IPS DF 4.7 (cell line): ENCODE measurements at regions not wholly inside any gene's neighbourhood (a gene's known extent, or its start where the extent isn't known, plus 50 kb on each side); places are given as distances from the start of the nearest gene placed in this dataset.
"Not testable (repeated sequence)": the region's sequence is repeated elsewhere in the genome, so short reads cannot be mapped to it uniquely, and the experiment has no call there.

ENCODE experiments used
- DNase-seq: peaks from one replicate; pipeline ENCODE4 v3.0.0-alpha.2; 2013; ENCODE audit warnings: low spot score; ENCODE audit errors: extremely low read depth

DNA sequence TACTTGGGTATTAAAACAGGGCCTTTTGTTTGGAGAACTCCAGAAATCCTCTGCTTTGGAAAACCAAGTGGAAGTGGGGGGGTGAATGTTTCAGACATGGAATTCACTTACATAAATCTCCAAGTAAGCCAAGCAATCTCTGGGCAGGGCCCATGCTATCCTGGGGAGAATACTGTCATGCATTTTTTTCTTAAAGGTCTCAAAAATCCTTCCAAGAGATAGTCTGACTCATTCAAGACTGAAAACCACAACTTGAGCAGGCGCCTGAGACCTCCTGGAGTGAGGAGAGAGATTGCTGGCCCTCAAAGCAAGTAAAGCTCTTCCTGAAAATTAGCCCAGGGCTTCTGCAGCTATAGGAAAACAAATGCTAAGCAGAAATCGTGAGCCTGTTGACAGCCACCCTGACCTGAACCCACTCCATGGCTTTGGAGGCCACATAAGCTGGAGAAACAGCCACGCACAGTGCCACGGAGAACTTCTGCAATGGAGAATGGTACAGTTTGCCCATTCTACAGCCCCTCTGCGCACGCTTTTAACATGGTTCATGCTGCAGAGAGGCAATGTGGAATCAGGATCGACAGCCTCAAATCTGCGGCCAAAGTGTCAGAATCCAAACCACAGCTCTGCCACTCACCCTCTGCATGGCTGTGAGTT is 203.1 kb upstream of the AUTS2 start:
- no peak for DNase-seq

- DNase-seq: no peak
Measured at GRCh38 chr7:69398986-69399385, 199.3 kb upstream of the AUTS2 start.

- no peak for DNase-seq
Measured at GRCh38 chr7:69399401-69399800, 198.9 kb upstream of the AUTS2 start.

DNA sequence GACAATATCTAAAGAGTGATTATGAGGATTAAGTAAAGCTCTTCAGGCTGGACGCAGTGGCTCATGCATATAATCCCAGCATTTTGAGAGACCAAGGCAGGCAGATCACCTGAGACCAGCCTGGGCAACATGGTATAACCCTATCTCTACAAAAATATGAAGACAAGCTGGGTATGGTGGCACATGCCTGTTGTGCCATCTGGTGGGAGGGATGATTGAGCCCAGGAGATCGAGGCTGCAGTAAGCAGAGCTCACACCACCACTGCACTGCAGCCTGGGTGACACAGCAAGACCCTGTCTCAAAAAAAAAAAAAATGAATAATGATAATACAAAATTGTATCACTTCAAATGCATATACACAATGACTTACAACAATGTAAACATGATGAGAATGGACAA is 195.6 kb upstream of the AUTS2 start:
- DNase-seq: no peak

GRCh38 chr7:69403169-69403568 is 195.1 kb upstream of the AUTS2 start:
- DNase-seq: no peak

DNA sequence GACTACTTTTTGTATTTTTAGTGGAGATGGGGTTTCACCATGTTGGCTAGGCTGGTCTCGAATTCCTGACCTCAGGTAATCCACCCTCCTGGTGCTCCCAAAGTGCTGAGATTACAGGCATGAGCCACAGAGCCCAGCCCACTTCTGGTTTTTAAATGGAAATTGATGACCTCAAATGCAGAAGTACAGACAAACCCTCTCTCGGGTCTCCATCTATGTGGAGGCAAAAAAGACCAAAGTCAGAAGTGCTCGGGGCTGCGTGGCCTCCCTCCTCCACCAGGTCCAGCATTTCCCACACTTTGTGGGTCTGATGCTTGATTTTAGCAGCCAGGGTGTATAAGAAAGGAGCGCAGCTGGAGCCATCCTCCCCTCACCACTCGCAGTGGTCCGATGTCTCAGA is 187.3 kb upstream of the AUTS2 start:
- no peak for DNase-seq

DNA sequence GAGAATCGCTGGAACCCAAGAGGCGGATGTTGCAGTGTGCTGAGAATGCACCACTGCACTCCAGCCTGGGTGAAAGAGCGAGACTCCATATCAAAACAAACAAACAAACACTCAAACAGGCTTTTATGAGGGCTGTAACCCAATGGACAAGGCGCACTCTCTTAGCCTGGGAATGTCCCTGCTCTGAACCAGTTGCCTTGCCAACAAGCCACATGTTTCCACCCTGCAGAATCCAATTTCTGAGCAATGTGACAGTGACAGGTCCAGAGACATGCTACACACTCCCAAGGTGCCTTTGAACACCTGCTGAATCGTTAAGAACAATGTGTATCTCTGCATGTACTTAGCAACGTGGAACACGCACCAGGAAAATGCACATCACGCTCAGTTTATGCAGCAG is 186.8 kb upstream of the AUTS2 start:
- DNase-seq: no peak

DNA sequence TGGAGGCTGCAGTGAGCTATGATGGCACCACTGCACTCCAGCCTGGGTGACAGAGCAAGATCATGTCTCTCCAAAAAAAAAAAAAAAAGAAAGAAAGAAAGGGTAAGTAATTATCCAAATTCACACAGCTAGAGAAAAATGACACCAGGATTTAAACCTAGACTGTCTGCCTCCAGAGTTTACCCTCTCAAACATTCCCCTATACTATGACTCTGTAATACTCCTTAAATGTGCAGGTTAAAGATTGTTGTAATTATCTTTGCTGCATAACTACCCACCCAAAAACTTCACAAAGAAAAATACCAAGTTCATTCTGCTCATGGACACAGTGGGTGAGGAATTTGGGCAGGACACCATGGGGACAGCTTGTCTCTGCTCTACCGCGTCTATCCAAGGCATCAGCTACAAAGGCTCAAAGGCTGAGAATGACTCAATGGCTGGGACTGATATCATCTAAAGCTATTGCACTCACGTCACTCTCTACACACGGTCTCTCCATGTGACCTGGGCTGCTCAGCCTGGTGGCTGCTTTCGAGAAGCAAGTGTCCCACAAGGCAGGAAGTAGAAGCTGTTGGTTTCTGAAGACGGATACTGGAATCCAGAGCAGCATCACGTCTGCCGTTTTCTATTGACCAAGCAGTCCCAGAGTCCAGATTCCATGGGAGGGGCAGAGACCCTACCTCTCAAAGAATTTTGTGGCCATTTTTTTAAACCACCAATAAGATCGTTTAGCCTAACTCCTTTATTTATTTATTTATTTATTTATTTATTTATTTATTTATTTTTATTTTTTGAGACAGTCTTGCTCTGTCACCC is 185.7 kb upstream of the AUTS2 start:
- DNase-seq: no peak

DNA sequence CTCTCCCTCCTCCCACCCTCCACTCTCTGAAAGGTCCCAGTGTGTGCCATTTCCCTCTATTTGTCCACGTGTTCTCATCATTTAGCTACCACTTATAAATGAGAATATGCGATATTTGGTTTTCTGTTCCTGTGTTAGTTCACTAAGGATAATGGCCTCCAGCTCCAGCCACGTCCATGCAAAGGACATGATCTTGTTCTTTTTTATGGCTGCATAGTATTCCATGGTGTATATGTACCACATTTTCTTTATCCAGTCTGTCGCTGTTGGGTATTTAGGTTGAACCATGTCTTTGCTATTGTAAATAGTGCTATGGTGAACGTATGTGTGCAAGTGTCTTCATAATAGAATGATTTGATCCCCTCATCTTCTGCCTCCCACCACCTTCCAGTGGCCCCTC is 183.7 kb upstream of the AUTS2 start:
- no peak for DNase-seq

DNA sequence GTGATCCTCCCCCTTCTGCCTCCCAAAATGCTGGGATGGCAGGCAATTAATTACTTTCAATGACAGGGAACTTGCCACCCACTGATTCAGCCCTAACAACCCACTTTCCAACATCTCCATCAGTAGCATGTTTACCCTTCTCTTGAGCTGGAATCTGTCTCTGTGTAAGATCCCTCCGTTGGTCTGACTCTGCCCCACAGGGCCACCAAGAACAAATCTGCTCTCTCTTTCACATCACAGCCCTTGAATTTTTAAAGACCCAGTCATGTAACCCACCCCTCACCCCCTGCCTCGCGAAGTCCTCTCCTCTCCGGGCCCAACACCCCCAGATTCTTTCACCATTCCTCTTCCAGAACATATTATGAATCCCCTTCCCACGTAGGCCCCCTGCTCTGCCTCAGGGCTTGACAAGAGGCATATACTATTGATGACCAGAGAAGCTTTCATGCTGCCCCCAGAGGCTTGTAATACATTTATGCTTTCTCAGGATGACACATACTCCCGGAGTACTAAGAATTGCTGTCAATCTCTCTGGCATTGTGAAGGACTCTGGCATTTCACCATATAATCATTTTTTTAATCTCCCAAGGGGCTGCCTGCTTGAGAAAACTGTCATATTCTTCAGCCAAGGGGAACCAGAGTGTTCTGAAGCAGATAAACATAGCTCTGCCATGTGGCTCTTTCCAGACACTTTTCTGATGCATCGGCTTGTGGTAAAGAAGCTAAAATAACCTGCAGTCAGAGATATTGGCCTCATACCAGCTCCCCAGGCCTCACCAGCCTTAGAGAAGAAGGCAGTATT is 179.2 kb upstream of the AUTS2 start:
- DNase-seq: no peak

GRCh38 chr7:69419934-69420333 is 178.3 kb upstream of the AUTS2 start:
- no peak for DNase-seq

DNA sequence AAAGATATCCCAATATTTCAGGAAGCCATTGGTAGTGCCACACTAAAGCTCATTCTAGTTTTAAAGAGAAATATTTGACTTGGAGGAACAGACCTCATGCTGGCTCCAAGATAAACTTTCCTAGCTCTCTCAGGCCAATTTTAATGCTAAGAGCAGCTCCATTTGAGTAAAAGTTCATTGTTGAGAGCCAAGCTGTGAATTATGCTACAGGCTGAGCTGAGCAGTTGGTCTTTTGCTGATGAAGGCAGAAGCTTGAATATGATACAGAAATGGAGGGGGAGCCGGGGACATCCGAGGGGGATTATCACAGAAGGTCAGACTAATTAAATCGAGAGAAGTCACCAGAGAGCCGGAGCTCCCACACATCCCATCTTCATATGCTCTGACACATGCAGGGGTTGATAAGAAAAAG is 175.7 kb upstream of the AUTS2 start:
- no peak for DNase-seq

- DNase-seq: no peak
Measured at GRCh38 chr7:69426705-69427104, 171.6 kb upstream of the AUTS2 start.

- DNase-seq: no peak
Measured at GRCh38 chr7:69428089-69428488, 170.2 kb upstream of the AUTS2 start.

DNA sequence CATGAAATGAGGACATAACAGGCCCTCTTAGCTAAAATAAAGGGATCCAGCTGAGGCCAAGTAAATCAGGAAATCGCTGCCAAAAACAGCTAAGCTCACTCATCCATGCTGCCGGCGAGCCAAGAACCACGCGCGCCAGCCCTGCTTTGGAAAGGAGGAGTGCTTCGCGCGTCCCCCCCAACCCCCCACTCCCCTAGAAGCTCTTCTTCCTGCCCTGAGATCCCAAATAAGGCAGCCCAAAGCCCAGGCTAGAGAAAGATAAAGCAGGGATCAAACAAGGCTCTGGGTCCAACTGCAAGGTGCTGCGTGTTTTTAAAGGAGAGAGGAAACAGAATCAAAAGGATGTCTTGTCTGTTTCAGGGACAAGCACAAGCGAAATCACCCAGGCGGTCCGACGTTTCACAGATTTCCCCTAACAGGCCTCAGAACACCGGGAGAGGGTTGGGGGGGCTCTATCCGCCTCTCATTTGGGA is 168.3 kb upstream of the AUTS2 start:
- DNase-seq: no peak

DNA sequence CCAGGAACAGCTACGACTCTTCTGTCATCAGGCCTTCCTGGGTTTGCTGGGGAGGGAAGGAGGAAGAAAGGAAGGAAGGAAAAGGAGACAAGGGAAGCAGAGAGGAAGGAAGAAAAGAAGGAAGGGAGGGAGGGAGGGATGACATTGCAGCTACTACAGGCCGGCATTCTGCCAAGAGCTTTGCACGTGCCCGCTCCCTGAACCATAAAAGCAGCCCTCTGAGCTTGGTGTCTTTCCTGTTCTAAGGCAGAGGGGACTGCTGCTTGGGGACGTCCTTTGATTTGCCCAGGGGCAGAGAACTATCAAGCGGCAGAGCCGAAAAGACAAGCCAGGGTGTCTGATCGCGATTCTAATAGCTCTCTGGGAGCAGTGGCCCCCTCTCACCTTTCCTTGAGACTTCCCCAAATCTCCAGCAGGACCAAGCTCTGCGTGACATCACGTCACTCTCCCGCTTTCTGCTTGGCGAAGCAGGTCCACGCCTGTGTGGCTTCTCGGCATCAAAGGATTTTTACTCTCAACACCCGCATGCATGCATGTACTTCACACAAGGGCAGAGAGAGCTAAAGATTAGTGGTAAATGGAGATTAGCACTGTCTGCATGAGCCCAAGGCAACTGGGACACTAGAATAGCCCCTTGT is 167.8 kb upstream of the AUTS2 start:
- no peak for DNase-seq

DNA sequence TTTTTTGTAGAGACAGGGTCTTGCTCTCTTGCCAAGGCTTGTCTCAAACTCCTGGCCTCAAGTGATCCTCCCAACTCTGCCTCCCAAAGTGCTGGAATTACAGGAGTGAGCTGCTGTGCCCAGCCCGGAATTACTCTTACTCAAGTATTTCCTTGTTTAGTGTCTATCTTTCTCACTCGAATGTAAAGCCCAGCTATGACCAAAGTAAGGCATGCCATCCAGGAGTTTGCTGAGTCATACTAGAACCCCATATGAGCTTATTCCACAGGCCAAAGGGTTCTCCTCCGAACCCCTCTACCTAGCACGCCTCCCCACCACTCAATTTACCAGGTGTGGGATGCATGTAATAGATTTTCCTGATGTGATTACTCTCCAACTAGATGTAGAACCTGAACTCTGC is 166.6 kb upstream of the AUTS2 start:
- no peak for DNase-seq

GRCh38 chr7:69432276-69432675 is 166.0 kb upstream of the AUTS2 start:
- not testable (repeated sequence) for DNase-seq

DNA sequence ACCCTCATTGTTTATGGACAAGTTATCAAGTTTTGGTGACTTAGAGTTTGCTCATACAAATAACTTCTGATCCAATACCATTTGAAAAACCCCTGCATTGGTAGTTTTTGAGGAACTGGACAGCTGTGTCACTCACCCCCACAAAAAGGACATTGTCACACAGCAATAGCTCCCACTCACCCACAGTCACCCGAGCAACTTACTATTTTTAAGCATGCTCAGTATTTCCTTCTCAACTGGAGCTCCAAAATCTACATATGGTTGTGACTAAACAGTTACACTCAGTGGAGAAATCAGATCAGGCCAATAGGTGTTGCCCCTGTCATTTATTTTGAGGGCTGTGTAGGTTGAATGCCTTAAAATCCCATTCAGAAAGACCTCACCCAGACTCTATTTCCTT is 165.2 kb upstream of the AUTS2 start:
- DNase-seq: no peak

DNA sequence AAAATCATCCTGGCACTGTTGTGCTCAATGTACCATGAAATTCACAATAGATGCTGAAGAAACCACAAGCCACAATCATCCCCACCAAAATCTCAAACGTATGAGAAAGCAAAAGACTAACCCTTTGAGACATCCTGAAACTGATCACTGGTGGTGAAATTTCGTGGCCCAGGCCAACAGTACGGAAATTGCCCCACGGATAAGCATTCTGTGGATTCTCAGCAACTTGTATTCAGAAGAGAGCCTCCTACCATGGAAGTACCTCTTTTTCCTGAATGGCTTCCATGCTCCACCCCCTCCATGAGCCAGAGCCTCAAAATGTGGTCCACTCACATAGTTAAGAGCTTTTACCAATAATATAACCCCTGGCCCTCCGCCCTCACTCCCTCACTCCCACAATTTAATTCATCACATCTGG is 163.9 kb upstream of the AUTS2 start:
- no peak for DNase-seq

DNA sequence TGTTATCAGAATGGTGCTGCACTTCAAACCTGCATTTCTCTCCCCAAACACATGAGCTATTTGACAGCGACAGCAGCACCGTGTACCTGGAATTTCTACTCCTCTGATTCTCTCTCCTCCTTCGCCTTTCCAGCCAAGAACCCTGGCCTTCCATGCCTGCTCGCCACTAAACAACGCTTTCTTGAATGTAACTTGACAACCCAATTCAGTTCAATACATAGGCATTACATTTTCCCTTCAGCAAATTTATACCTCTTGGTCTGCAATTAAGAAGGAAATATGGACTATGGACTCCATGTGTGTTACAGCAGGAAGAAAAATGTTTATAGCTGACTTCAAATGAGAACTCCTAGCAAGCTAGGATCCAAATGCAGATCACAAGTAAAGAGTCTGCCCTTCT is 162.6 kb upstream of the AUTS2 start:
- no peak for DNase-seq

- no peak for DNase-seq
Measured at GRCh38 chr7:69436946-69437345, 161.3 kb upstream of the AUTS2 start.
